AML-193 (cell line): ENCODE measurements at regions not wholly inside any gene's neighbourhood (a gene's known extent, or its start where the extent isn't known, plus 50 kb on each side); places are given as distances from the start of the nearest gene placed in this dataset.
"Not testable (repeated sequence)": the region's sequence is repeated elsewhere in the genome, so short reads cannot be mapped to it uniquely, and the experiment has no call there.

ENCODE experiments used
- DNase-seq, 2 experiments: peaks; one replicate each; lab custom pipeline; 2025; lab: John Stamatoyannopoulos, UW

DNA sequence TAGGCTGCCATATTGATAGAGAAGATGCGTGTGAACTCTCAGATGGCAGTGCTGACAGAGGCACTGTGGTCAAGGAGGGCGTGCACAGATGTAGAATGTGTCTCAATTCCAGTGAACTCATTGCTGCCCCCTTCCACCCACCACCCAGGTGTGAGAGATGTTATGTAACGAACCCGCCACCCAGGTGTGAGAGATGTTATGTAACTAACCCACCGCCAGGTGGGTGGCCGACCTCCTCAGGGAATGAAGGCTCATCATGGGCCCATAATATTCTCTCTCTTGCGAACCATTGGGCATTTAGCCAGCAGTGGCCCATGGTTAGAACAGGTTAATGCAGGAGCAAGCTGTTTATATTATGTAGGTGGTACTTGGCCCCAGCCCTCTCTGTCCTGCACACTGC lies 140.4 kb upstream of the MTPN start:
- no peak for DNase-seq

DNA sequence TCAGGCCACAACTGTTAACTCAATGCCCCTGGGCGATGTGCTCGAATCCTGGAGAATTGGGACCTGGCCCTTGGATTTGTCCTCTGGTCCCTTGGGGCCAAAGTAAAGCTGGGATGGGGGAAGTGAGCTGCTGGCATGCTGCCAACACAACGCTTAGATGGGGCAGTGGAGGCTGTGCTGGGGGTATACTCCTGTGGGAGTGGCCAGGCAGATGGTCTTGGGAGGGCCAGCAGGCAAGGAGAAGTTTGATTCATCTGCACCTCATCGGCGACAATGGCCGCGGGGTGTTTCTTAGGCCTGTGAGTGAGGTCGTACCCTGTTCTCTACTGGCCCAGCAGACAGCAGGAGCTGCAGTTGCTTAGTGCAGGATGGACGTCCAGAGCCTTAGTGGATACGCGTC lies 139.0 kb upstream of the MTPN start:
- DNase-seq, result no peak

DNA sequence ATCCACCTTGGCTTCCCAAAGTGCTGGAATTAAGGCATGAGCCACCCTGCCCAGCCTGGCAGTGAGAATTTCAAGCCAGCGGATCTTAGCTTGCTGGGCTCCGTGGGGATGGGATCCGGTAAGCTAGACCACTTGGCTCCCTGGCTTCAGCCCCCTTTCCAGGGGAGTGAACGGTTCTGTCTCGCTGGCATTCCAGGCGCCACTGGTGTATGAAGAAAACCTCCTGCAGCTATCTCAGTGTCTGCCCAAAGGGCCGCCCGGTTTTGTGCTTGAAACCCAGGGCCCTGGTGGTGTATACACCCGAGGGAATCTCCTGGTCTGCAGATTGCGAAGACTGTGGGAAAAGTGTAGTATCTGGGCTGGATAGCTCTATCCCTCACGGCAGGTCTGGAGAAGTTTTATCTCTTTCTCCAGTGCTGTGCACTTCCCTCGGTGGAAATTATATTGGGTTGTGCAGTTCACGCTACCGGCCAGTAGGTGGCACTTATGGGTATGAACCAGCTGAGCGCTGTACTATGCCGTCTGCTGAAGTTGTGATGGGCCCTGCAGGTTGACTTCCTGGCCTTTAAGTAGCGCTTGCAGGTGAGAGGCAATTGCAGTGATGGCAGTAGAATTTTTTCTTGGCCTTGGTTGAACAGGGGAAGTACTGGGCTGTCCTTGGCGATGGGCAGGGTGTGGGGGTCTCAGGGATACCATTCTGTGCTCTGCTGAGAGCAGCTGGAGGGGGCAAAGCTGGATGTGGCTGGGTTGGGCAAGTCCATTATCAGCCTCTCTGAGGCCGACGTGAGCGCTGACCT lies 138.0 kb upstream of the MTPN start:
- DNase-seq, result peak; percentile 10 to 30

DNA sequence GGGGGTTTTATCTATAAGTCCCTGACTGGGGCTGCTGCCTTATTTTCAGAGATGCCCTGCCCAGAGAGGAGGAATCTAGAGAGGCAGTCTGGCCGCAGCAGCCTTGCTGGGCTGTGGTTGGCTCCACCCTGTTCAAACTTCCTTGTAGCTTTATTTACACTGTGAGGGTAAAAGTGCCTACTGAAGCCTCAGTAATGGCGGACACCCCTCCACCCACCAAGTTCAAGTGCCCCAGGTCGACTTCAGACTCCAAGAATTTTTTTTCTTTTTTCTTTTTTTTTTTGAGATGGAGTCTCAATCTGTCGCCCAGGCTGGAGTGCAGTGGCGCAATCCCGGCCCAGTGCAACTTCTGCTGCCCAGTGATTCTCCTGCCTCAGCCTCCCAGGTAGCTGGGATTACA lies 137.3 kb upstream of the MTPN start:
- not testable (repeated sequence) for DNase-seq

DNA sequence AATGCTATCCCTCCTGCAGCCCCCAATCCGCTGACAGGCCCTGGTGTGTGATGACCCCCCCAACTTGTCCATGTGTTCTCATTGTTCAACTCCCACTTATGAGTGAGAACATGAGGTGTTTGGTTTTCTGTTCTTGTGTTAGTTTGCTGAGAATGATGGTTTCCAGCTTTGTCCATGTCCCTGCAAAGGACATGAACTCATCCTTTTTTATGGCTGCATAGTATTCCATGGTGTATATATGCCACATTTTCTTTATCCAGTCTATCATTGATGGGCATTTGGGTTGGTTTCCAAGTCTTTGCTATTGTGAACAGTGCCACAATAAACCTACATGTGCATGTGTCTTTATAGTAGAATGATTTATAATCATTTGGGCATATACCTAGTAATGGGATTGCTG lies 131.9 kb upstream of the MTPN start:
- DNase-seq, result not testable (repeated sequence)

DNA sequence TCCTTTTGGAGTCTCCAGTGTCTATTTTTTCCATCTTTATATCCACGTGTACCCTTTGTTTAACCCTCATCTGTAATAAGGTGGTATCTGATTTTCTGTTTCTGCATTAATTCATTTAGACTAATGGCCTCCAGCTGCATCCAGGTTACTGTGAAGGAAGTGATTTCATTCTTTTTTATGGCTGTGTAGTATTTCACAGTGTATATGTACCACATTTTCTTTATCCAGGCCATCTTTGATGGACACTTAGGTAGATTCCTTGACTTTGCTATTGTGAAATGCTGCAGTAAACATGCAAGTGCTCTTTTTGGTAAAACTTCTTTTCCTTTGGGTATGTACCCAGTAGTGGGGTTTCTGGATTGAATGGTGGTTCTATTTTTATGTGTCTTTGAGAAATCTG lies 128.0 kb upstream of the MTPN start:
- no peak for DNase-seq

DNA sequence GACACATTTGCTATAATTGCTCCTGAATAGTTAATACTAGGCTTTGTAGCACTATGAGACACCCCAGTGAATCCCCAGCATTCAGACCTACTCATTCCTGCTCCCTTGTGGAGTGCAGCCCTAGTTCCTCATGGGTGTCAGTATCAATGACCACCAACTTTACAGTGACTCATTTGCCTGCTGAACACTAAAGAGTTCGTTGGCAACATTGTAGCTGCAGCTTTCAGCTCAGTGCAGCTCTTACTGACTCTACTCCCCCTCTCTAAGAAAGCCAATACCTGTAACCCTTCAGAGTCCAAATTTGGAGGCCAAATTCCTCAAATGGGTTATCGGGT lies 127.1 kb upstream of the MTPN start:
- DNase-seq, result no peak

DNA sequence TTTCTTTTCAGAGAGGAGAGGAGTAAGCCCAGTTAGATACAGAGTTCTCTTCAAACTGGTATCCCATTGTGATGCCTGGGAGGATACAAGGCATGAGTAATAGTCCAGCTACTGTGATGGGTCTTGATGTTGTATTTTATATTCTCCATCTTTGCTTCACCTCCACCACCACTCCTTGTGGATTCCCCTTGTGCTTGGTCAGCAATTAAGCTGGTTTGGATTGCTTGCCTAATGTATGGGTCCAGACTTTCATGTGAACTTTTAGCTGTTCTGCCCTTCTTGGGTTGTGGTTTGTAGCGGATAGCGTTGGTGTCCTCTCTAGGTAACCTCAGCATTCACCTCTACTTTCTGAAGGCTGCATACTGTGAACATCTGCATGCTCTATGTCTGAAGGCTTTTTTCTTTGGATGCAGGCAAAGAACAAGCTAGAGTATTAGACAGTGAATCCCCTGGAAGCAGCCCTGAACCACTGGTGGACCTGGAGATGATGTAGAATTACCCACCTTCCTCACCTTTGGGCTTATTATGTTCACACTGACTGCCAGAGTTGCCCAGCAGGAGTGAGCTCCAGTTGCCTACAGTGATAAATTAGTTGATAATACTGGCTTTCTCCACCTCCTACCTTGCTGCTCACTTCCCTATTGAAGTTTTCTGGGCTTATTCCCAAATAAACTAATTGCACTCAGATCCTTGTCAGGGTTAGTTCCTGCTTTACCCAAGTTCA lies 126.5 kb upstream of the MTPN start:
- no peak for DNase-seq

DNA sequence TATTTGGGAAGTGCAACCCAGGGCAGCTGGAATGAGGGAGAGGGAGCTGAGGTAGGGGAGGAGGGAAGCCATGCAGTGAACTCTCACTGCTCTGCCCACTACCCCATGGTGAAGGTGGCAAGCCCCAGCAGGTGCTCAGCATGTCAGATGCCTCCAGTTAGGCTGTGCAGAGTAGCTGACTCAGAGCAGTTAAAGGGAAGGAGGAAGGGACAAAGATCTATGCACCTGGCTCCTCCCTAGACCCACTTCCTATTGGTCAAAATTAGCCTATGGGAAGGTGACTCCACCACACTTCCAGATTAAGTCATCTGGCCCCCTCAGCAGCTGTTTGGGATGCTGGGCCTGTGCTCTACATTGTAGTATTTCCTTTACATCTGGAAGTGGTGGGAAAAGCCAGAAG lies 125.7 kb upstream of the MTPN start:
- no peak for DNase-seq

DNA sequence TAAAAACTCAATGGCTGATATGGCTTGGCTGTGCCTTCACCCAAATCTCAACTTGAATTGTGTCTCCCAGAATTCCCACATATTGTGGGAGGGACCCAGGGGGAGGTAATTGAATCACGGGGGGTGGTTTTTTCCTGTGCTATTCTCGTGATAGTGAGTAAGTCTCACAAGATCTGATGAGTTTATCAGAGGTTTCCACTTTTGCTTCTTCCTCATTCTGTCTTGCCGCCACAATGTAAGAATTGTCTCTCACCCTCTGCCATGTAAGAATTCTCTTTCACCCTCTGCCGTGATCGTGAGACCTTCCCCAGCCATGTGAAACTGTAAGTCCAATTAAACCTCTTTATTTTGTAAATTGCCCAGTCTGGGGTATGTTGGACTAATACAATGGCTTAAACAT lies 115.6 kb upstream of the MTPN start:
- DNase-seq, result not testable (repeated sequence)

DNA sequence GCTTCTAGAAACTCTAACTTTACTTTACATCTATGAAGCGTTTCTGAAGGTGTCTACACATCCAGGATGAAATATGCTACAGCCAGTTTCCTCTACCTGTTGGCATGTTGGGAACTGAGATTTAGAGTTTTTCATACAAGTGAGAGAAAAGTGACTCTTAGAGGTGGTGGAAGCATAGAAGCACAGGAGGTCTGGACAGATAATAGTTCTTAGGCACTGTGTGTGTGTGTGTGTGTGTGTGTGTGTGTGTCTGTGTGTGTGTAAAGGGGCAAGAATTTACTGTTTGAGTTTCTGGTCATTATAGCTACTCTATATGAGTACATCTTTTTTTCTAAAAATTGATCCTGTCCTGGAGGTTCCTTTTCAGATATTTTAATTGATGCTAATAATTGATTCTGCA lies 110.7 kb upstream of the MTPN start:
- DNase-seq, result no peak

DNA sequence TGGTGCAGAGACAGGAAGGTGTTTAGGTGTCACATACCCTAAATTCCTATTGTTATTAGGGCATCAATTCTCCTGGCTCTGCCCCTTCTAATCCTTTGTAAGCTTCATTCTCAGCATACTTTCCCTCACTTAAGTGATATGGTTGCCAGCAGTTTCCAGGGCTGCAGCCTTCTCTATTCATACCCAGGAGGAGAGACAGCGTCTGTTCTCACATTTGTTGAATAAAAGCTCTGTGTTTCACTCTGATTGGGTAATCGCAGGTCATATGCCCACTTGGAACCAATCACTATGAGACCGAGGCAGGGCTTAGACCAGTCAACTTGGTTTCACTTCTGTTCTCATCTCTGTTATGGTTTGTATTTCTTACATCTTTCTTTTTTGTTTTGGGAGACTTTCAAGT lies 109.6 kb upstream of the MTPN start:
- no peak for DNase-seq

DNA sequence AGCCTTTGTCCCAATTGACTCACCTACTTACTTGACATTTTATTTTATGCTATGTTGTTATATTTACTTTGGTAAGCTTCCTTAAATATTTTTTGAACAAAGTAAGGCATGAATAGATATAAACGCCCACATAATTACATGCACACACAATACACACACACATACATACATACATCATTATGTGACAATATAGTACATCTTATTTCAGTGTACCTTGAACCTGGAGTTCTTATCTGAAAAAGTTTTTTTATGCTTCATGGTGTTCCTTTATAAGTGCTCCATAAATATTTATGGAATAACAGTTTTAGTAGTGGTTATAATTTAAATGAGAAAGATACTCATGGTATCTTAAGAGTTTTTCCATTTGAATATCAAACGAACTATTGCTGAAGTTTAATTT lies 102.8 kb upstream of the MTPN start:
- no peak for DNase-seq

DNA sequence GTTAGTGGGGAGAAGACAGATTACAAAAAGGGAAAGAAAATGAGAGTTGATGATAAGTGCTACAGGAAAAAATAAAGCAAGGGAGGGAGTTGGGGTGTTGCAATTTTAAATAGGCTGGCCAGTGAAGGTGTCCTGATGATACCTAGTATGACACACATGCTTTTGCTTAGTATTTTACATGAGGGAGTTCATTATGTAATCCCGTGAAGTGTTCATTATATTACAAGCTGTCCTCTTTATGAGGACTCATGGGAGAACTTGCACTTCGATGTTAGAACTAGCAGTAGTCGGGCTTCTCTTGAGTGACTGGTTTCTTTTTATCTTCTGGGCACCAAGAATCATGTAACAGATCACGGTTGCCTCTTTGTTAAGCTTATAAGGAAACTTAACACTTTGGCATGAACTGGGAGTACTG lies 102.3 kb upstream of the MTPN start:
- no peak for DNase-seq

DNA sequence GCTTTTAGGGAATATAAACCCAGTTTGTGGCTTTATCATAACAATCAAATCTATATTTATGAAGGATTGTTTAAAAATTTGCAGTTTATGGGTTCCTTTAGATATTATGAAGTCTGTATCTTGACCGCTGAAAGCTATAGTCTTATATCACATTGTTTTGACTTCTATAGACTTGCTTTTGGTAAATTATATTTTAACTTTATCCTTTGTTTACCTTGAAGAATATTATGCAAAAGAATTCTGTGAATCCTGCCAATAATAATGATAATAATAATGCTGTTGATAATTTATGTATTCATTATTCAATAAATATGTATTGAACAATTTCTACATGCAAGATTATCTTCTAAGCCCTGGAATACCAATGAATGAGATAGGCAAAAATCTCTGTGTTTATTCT lies 101.9 kb upstream of the MTPN start:
- no peak for DNase-seq

DNA sequence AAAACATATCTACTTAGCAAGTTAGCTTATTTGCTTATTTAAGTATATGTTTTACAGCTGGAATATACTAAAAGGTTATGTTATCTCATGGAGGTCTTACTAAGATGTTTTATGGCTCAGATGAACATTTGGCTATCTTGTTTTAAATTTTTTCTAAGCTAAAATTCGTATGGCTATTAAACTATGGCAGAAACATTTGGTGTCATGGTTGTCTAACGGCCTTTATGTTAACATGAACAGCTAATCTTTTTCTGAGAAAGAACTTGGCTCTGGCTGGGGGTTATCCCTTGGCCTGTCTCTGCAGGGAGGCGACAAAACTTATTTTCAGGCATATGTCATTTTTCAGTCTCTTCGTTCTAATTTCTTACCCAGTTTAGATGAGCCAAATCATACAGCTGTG lies 101.5 kb upstream of the MTPN start:
- DNase-seq, result no peak

DNA sequence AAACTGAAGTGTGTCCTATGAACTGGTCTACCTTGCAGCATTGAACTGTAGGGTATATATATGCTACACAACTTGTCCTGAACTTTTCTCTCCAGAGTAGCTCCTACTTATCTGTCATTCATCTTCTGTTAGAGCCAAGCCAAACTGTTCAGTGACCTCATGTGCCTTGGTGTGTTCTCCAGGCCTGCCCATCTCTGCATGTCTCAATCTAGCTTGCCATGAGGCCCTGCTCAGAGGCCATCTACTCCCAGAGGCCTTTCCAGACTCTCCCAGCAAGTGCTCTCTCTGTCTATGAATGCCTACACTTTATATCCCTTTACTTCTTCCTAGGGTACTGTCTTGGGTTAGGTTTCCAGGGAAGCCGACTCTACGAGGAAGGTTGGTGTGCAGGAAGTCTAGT lies 99.8 kb upstream of the MTPN start:
- no peak for DNase-seq

DNA sequence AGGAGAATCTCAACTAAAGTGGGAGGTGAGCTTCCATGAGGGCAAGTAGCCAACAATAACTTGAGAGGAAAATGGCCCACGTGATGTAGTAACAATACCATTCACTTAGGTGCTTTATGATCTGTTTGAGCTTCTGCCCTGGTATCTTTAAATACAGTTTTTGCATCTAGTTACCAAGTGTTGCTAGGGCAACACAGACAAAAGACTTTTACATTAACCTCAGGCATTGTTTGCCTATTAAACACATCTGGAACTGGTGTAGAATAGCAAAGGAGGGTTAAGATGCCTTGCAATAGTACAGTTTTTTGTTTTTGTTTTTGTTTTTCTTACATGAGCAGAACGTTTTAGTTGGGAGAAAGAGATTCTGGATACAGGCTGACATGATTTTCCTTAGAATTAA lies 97.7 kb upstream of the MTPN start:
- no peak for DNase-seq

DNA sequence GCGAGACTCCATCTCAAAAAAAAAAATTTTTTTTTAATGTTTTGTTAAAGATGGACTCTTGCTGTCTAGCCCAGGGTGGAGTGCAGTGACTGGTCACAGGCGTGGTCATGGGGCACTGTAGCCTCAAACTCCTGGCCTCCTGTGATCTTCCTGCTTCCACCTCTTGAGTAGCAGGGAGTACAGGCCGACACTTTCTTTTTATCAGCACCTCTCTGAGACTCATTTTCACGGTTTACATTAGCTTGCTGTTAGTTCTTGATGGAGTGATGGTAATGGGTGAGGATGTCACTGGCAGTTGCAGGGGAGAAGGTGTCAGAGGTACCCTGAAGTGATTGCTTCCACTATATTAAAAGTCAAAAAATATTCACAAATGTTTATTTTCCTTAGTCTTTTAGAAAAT lies 95.3 kb upstream of the MTPN start:
- DNase-seq, result no peak

DNA sequence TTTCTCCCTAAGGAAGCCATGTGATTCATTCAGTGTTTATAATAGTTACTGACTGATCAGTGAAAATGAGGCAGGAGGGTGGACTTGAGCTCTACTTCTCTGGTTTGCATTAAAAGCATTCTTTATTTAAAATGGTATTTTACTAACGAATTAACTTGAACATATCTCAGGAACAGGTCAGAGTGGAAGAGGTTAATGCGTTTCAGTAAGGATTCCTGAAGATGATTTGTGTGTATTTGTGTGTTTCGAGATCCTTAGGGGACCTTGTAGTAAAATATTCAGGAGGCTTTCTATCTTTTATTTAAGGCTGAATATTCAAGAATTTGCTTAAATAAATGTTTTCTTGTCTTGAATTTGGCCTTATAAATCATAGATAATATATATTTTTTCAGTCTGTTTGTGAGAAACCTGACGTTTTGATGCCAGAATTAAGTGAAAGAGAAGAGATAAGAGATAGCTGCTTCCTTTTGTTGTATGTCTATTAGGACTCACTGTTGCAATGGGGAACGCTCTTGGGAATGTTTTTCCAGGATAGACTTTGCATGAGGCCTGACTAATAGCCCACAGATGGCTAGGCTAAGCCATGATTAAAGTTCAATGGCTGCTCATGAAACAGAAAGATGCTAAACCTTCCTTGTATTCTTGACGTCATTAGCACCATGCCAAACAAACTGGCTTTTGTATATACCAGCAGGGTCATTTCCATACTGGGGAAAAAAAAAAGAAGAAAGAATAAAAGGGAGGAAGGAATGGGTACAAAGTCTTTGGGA lies 93.8 kb upstream of the MTPN start:
- DNase-seq, result no peak

DNA sequence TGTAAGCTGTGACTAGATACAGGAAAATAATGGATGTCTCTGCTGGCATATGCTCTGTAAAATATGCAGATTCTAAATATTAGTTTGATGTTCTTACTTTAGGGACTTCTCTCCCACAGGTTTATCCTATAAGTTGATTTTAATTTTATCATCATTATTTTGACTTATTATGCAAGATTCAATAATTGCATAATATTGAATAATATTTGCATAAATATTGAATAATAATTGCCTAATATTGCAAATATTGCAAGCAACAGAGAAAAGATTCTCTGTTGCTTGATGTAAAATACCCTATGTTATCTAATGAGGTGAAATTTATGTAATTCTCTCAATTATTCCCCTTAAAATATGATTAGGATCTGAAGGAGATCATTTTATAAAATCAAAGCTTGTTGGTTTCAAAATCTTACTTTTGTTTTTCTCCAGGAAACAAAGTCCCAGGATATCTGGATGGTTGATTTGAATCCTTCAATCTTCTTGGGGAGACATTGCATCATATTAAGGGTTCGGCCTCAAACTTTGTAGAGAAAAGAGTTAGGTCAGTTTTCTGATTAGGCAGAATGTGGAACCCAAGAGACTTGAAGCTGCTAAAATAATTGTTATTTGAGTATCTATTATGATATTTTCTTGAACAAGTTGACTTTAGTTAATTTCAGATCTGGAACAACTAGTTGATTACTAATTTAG lies 92.8 kb upstream of the MTPN start:
- DNase-seq, result no peak

DNA sequence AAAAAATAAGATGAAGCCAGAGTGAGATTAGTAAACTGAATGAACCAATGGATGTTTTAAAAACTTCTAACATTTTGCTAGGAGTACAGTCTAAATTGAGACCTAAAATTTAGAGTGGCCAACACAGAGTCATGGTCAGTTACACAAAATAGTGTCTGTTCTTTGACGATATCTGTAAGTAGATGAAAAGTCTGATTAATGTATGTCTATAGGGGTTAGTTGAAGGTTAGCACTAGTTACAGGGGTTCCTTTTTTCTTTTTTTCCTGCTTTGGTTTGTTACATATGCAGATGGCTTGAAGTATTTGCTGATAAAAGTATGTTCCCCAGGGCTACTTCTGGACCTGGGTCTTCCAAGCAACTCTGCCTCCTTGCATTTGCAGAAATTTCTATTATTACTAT lies 90.1 kb upstream of the MTPN start:
- no peak for DNase-seq
